Activated T-helper 9 cell treated with anti-CD3 and anti-CD28 coated beads, Interleukin-2, amount 50 U/mL, for 16 hours (primary cell): ENCODE measurements at regions not wholly inside any gene's neighbourhood (a gene's known extent, or its start where the extent isn't known, plus 50 kb on each side); places are given as distances from the start of the nearest gene placed in this dataset.
A peak's percentile ranks its signal among the peaks of the same experiment; 100 is the strongest.
"Not testable (repeated sequence)": the region's sequence is repeated elsewhere in the genome, so short reads cannot be mapped to it uniquely, and the experiment has no call there.

ENCODE experiments used
- DNase-seq: peaks from one replicate; pipeline ENCODE4 v3.0.0-alpha.2; 2020; ENCODE audit warnings: low read depth

- peak; percentile 19 for DNase-seq
Observed at GRCh38 chr15:30470601-30471365, 56.7 kb upstream of the GOLGA8R start.

DNA sequence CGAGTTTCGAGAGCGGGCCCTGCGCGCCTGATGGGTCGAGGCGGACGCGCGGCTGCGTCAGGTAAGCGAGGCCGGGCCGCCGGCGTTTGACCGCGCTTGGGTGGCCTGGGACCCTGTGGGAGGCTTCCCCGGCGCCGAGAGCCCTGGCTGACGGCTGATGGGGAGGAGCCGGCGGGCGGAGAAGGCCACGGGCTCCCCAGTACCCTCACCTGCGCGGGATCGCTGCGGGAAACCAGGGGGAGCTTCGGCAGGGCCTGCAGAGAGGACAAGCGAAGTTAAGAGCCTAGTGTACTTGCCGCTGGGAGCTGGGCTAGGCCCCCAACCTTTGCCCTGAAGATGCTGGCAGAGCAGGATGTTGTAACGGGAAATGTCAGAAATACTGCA, 57.3 kb upstream of the GOLGA8R start:
- not testable (repeated sequence) for DNase-seq

GRCh38 chr15:30471817-30472551, 57.9 kb upstream of the GOLGA8R start:
- DNase-seq: not testable (repeated sequence)

GRCh38 chr15:30484887-30485286, 67.0 kb upstream of the GOLGA8Q start:
- not testable (repeated sequence) for DNase-seq

DNA sequence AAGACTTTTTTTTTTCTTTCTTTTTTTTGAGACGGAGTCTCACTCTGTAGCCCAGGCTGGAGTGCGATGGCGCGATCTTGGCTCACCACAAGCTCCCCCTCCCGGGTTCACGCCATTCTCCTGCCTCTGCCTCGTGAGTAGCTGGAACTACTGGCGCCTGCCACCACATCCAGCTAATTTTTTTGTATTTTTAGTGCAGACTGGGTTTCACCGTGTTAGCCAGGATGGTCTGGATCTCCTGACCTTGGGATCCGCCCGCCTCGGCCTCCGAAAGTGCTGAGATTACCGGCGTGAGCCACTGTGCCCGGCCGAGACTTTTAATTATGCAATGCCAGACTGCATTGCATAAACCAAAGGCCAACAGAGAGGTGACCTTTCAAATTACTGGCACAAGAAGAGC, 62.6 kb upstream of the GOLGA8Q start:
- not testable (repeated sequence) for DNase-seq

- DNase-seq: not testable (repeated sequence)
Observed at GRCh38 chr15:30490334-30490733, 61.5 kb upstream of the GOLGA8Q start.

GRCh38 chr15:30493947-30494346, 57.9 kb upstream of the GOLGA8Q start:
- not testable (repeated sequence) for DNase-seq

DNA sequence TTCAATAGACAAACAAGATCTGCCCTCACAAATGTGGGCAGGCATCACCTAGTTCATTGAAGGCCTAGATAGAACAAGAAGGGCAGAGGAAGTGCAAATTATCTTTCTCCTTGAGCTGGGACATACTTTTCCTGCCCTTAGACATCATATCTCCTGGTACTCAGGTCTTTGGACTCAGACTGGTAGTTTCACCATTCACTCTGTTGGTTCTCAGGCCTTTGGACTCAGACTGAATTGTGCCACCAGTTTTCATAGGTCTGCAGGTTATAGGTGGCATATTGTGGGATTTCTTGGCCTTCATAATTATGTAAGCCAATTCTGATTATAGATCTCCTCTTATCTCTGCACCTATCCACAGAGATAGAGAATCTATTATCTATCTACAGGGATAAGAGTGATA, 54.6 kb upstream of the GOLGA8Q start:
- DNase-seq: not testable (repeated sequence)

DNA sequence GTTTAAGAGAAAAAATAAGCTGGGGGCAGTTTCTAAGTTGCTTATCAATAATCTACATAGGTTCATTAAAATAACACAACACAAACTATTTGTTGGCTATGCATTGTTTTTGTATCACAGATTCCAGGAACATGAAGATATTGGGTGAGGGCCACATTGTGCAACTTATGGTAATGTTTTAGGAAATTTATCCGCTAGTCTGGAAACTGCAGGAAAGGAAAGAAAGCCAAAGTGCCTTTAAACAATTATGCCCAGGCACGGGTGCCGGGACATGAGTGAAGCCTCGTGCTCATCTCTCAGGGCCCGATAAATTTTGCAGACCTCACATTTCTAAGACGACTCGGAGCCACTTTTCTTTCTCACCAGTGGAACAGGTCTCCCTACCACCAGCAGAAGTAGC, 52.6 kb upstream of the GOLGA8Q start:
- not testable (repeated sequence) for DNase-seq

DNA sequence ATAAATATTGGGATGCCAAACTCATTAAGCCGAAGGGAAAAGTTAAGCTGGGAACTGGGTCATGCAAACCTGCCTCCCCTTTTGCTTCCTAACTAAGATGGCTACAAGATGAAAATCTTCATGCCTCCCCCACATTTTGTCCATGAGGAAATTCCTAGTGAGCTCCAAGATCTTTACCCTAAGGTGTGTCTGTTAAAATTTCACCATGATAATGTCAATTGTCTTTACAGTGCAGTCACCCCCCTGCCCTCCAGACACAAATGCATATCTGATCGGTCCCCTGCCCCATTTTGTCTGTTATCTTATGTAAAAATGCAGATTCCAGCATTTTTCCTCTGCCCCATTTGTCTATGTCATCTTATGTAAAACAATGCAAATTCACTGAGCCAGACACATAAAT, 51.3 kb upstream of the GOLGA8Q start:
- not testable (repeated sequence) for DNase-seq
